ENCODE measurements at regions not wholly inside any gene's neighbourhood (a gene's known extent, or its start where the extent isn't known, plus 50 kb on each side); places are given as distances from the start of the nearest gene placed in this dataset.

GRCh38 chr5:154110716-154111115 lies 71.9 kb downstream of the MFAP3 start:
- in situ Hi-C loops (cut with MboI) (no loop called here), intact Hi-C loops (cut with micrococcal nuclease; ENCODE audit: unreplicated experiment) (no loop called here)
- H3K27ac ChIP-seq (ENCODE audit: control insufficient read depth, insufficient read depth) = no peak overlapping the region
- no peak overlapping the region for H2AFZ ChIP-seq (ENCODE audit: control insufficient read depth, low read depth, low read length)
- no peak overlapping the region for H3K4me3 ChIP-seq
- DNase-seq (ENCODE audit: low read depth, low spot score) (no peak), ATAC-seq (no peak), FAIRE-seq (no peak)
- WGBS (ENCODE audit: insufficient coverage, insufficient replicate concordance, low lambda C conversion rate, missing lambda C conversion rate) = 77% methylated on average over 3 of the region's 3 CpGs
- RAD21 ChIA-PET (ENCODE audit: unreplicated experiment) = no interaction called here
- CTCF ChIA-PET = no interaction called here
- SMC1A ChIA-PET (ENCODE audit: uncharacterized antibody, unreplicated experiment) = interaction anchor here (1.2 to 1.5 kb wide), 2 partner anchors 36 to 52 kb away, joined by 3 read pairs; no protein-coding TSS in a partner anchor
- BruUV-seq (replicated peaks) = no TSS peak
- no peak overlapping the region for H3K9ac ChIP-seq (ENCODE audit: control insufficient read depth, insufficient read depth, low read length)
- no peaks in the 10 kb centered on the region for H3K27me3 ChIP-seq (replicated peaks in 1 of 2; ENCODE audit: control insufficient read depth in 2 of 2, insufficient read depth in 2 of 2, low read length in 1 of 2)
- H3K36me3 ChIP-seq (ENCODE audit: control insufficient read depth in 2 of 2, insufficient read depth in 2 of 2, low read length in 1 of 2) = no peaks in the 10 kb centered on the region
- no peak overlapping the region for H3K4me2 ChIP-seq (ENCODE audit: control insufficient read depth, insufficient read depth)
- no peak for TF ChIP-seq EGR1 (IDR thresholded peaks at IDR 0.05; ENCODE audit: borderline replicate concordance in 1 of 2, low read depth in 2 of 2, low read length in 2 of 2)
- no peak for TF ChIP-seq BRCA1 (IDR thresholded peaks at IDR 0.05; ENCODE audit: low read depth, low read length)
- TF ChIP-seq NBN (IDR thresholded peaks at IDR 0.05) = no peak
- no peak for TF ChIP-seq JUND (IDR thresholded peaks at IDR 0.05; ENCODE audit: low read depth, low read length)
- TF ChIP-seq CREB1 (IDR thresholded peaks at IDR 0.05; ENCODE audit: low read depth) = no peak
- TF ChIP-seq EZH2 (IDR thresholded peaks at IDR 0.05; ENCODE audit: borderline replicate concordance, control insufficient read depth, low read depth, low read length) = no peak
- TF ChIP-seq MEF2B (IDR thresholded peaks at IDR 0.05; ENCODE audit: partially characterized antibody, poor library complexity, severe bottlenecking) = no peak
- TF ChIP-seq POU2F2 (IDR thresholded peaks at IDR 0.05; ENCODE audit: borderline replicate concordance, low read depth, low read length) = no peak
- no peak for TF ChIP-seq IRF4 (IDR thresholded peaks at IDR 0.05; ENCODE audit: low read depth, low read length)
- no peak for TF ChIP-seq EP300 (IDR thresholded peaks at IDR 0.05; ENCODE audit: borderline replicate concordance in 1 of 2, control insufficient read depth in 1 of 2, low read depth in 2 of 2, low read length in 2 of 2)
- no peak for TF ChIP-seq IKZF1 (conservative IDR thresholded peaks at IDR 0.05)
- no peak for TF ChIP-seq BHLHE40 (IDR thresholded peaks at IDR 0.05; ENCODE audit: borderline replicate concordance in 1 of 2, low read depth in 2 of 2, low read length in 1 of 2)
- TF ChIP-seq CTCF (IDR thresholded peaks at IDR 0.05 in 2 of 3, conservative IDR thresholded peaks at IDR 0.05 in 1 of 3; ENCODE audit: control insufficient read depth in 2 of 3, extremely low read depth in 1 of 3, insufficient read depth in 1 of 3, low read depth in 3 of 3, low read length in 3 of 3) = no peak
- TF ChIP-seq NRF1 (conservative IDR thresholded peaks at IDR 0.05; ENCODE audit: low read depth, low read length) = no peak
- no peak for TF ChIP-seq SMAD1 (IDR thresholded peaks at IDR 0.05; ENCODE audit: low read depth, partially characterized antibody)
- H3K4me1 ChIP-seq (ENCODE audit: control insufficient read depth, insufficient read depth, low read length) = peaks cover 3% of the 10 kb centered on the region; the same call in 1 of the 2 replicates
- no peaks in the 10 kb centered on the region for H3K9me3 ChIP-seq (replicated peaks; ENCODE audit: control insufficient read depth, insufficient read depth, low read length)
- H3K79me2 ChIP-seq (ENCODE audit: control insufficient read depth, insufficient read depth, low read length) = no peaks in the 10 kb centered on the region
- no peaks in the 10 kb centered on the region for H4K20me1 ChIP-seq (ENCODE audit: control insufficient read depth, insufficient read depth)
- POLR2A ChIA-PET = interaction anchor here (1.4 kb wide), 1 partner anchor 11 kb away, joined by 3 read pairs; no protein-coding TSS in a partner anchor

Data from GM12878 (cell line).